HepG2 (cell line): ENCODE measurements at regions not wholly inside any gene's neighbourhood (a gene's known extent, or its start where the extent isn't known, plus 50 kb on each side); places are given as distances from the start of the nearest gene placed in this dataset.

Experiments
- ATAC-seq: fragments of 200-7000 bp; cut with Tn5 transposase; 3 replicates; pipeline ENCODE4 v1.9.1; 2020; ENCODE audit warnings: mild to moderate bottlenecking, moderate library complexity
- BruUV-seq: library from RNA; stranded (reverse); fragments of 400-500 nt; replicated peaks from 2 replicates; lab custom pipeline; 2021; lab: Mats Ljungman, UMichigan
- CTCF ChIA-PET: fragments of 300-600 bp; formaldehyde crosslinking; extraction: SDS; loops from one replicate; lab custom pipeline; 2021; ENCODE audit warnings: low total read pairs, inconsistent platforms, low intra/inter-chr PET ratio; lab: Yijun Ruan, JAX
- POLR2A ChIA-PET: fragments of 350-600 bp; sonication (Branson Sonifier 250); formaldehyde crosslinking; loops from one replicate; lab custom pipeline; 2020; ENCODE audit warnings: antibody characterized with exemption, inconsistent platforms; lab: Yijun Ruan, JAX
- DNase-seq: peaks from one replicate; pipeline ENCODE4 v3.0.0-alpha.2; 2015; ENCODE audit warnings: low spot score
- FAIRE-seq: peaks from 3 replicates; lab custom pipeline; 2011; peaks lifted over from hg19 to GRCh38; lab: Jason Lieb, UNC
- H2AFZ ChIP-seq: one replicate; pipeline ENCODE4 v1.6.1; 2011; ENCODE audit warnings: low read length, inconsistent platforms
- H3K27ac ChIP-seq: fragments of 300-600 bp; 3 replicates; pipeline ENCODE4 v1.8.0; 2011; ENCODE audit warnings: mixed run types, mild to moderate bottlenecking, mixed read lengths, low read length, inconsistent platforms; ENCODE audit not compliant: insufficient read depth; ENCODE audit errors: extremely low read length
- H3K27me3 ChIP-seq, 2 experiments: fragments of 200-600 bp in 1 of 2; 2 replicates in 1 of 2; 3 replicates in 1 of 2; pipeline versions ENCODE4 v1.6.0 to v1.8.0; 2011; ENCODE audit warnings: low read length in 2 of 2, mild to moderate bottlenecking in 2 of 2, moderate library complexity in 2 of 2, inconsistent platforms in 1 of 2; ENCODE audit not compliant: insufficient read depth in 2 of 2, control insufficient read depth in 1 of 2
- H3K36me3 ChIP-seq, 2 experiments: fragments of 200-600 bp in 1 of 2; replicated peaks in 1 of 2; 2 replicates in 1 of 2; 3 replicates in 1 of 2; pipeline versions ENCODE4 v1.5.1 to v1.8.0; 2011; ENCODE audit warnings: low read length in 2 of 2, inconsistent platforms in 1 of 2; ENCODE audit not compliant: insufficient read depth in 2 of 2, control insufficient read depth in 1 of 2
- H3K4me1 ChIP-seq: 2 replicates; pipeline ENCODE4 v1.5.1; 2012; ENCODE audit warnings: low read length, inconsistent platforms; ENCODE audit not compliant: insufficient read depth
- H3K4me2 ChIP-seq: 2 replicates; pipeline ENCODE4 v1.6.0; 2011; ENCODE audit warnings: low read depth, low read length, inconsistent platforms
- H3K4me3 ChIP-seq, 3 experiments: fragments of 200-600 bp in 1 of 3; sonication (generic), shearing (Covaris generic) in 1 of 3; replicated peaks in 1 of 3; 2 replicates each; pipeline ENCODE4 v1.5.1; 2011 to 2016; ENCODE audit warnings: low read length in 3 of 3, inconsistent platforms in 2 of 3, low read depth in 2 of 3, mild to moderate bottlenecking in 2 of 3, control low read depth in 1 of 3, mixed read lengths in 1 of 3; ENCODE audit not compliant: insufficient read depth in 1 of 3
- H3K79me2 ChIP-seq: one replicate; pipeline ENCODE4 v1.6.1; 2011; ENCODE audit warnings: low read length, inconsistent platforms; ENCODE audit not compliant: insufficient read depth
- H3K9ac ChIP-seq: 2 replicates; pipeline ENCODE4 v1.6.0; 2011; ENCODE audit warnings: mild to moderate bottlenecking, low read depth, low read length, inconsistent platforms; ENCODE audit not compliant: insufficient read depth
- H3K9me3 ChIP-seq: 2 replicates; pipeline ENCODE4 v1.5.1; 2012; ENCODE audit warnings: mild to moderate bottlenecking, low read length
- H4K20me1 ChIP-seq: 2 replicates; pipeline ENCODE4 v1.6.0; 2011; ENCODE audit warnings: inconsistent platforms, mild to moderate bottlenecking, low read length, moderate library complexity; ENCODE audit not compliant: insufficient read depth
- CCDC6 ChIP-seq: sonication (generic); formaldehyde crosslinking; IDR thresholded peaks from 2 replicates; pipeline ENCODE4 v1.8.1; 2022; ENCODE audit warnings: mild to moderate bottlenecking, missing genetic modification reagents, moderate library complexity
- CENPT ChIP-seq: sonication (generic); formaldehyde crosslinking; IDR thresholded peaks from 2 replicates; pipeline ENCODE4 v1.8.0; 2022; ENCODE audit warnings: low read depth, mild to moderate bottlenecking, moderate library complexity, missing genetic modification reagents
- HMG20B ChIP-seq: conservative IDR thresholded peaks from 2 replicates; pipeline ENCODE4 v1.6.1; 2016; ENCODE audit warnings: missing genetic modification reagents, missing compliant biosample characterization
- SALL2 ChIP-seq: sonication (generic); formaldehyde crosslinking; IDR thresholded peaks from 2 replicates; pipeline ENCODE4 v1.8.1; 2023; ENCODE audit warnings: mild to moderate bottlenecking, missing genetic modification reagents, inconsistent platforms
- SSRP1 ChIP-seq: IDR thresholded peaks from 2 replicates; pipeline ENCODE4 v1.6.1; 2016; ENCODE audit warnings: control low read depth
- U2AF1 ChIP-seq: fragments of 200-400 bp; formaldehyde crosslinking; optimal IDR thresholded peaks from 2 replicates; pipeline ENCODE3; 2017; ENCODE audit warnings: mild to moderate bottlenecking, low read depth, low read length
- ZNF768 ChIP-seq: sonication (generic); formaldehyde crosslinking; IDR thresholded peaks from 2 replicates; pipeline ENCODE4 v1.4.0; 2020; ENCODE audit warnings: missing genetic modification reagents
- WGBS: methylation state at CpG from one replicate; pipeline ENCODE4 v1.1.6; 2017; ENCODE audit warnings: low lambda C conversion rate; 5-methylcytosine and 5-hydroxymethylcytosine counted together
- in situ Hi-C: cut with HindIII; loops from 2 replicates; pipeline ENCODE4 v1.10.0; 2017; ENCODE audit warnings: low pct_unique_long_range_greater_than_20kb; ENCODE audit not compliant: extremely low pct_ligation_motif_present
- intact Hi-C: fragments of 100-400 bp; cut with micrococcal nuclease; formaldehyde crosslinking; loops from one replicate; pipeline ENCODE4 v1.10.0; 2022; ENCODE audit not compliant: unreplicated experiment
- TF ChIP-seq, protein P1 (sequence below): sonication (generic); formaldehyde crosslinking; IDR thresholded peaks from 2 replicates; pipeline ENCODE4 v1.4.0; 2020; ENCODE audit warnings: mild to moderate bottlenecking, missing genetic modification reagents, borderline replicate concordance
- TF ChIP-seq, protein P2 (sequence below), 2 experiments: sonication (generic) in 1 of 2; formaldehyde crosslinking in 1 of 2; IDR thresholded peaks; 2 replicates each; pipeline versions ENCODE4 v1.4.0 to v1.6.1; 2018 to 2020; ENCODE audit warnings: missing genetic modification reagents in 2 of 2, borderline replicate concordance in 1 of 2, low read depth in 1 of 2, mild to moderate bottlenecking in 1 of 2, missing biosample characterization in 1 of 2
- TF ChIP-seq, protein P3 (sequence below): sonication (generic); formaldehyde crosslinking; IDR thresholded peaks from 2 replicates; pipeline ENCODE4 v1.5.1; 2020; ENCODE audit warnings: missing genetic modification reagents, mild to moderate bottlenecking, borderline replicate concordance

DNA sequence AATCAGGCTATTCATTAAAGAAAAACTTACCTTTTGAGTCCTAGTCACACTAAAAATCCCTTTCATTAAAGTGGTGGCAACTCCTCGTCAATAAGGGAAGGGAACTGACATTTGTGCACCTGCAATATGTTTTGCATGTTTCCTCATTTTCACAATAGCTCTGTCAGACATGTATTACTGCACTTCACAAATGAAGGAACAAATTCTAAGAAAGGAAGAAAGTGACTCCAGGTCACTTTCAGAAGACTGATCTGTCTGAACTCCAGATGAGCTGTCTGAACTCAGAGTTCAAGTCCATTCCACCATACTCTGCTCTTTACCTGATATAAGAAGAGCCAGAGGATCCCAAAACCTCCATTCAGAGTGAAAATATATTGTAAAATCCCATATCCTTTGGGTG lies 50.3 kb upstream of the GSAP start:
- CTCF ChIA-PET = no interaction called here
- H3K4me3 ChIP-seq = no peak overlapping the region
- POLR2A ChIA-PET = no interaction called here
- in situ Hi-C loops = no loop called here
- DNase-seq (no peak), FAIRE-seq (no peak)
- WGBS = 95% methylated on average over 1 of the region's 1 CpG
- BruUV-seq = no TSS peak
- no peaks in the 10 kb centered on the region for H3K36me3 ChIP-seq
- H3K27me3 ChIP-seq = no peaks in the 10 kb centered on the region
- H3K4me1 ChIP-seq = peaks cover 20% of the 10 kb centered on the region
- H3K9me3 ChIP-seq = no peaks in the 10 kb centered on the region
- TF ChIP-seq CCDC6 (CRISPR knock-in tag) = no peak
- no peak for TF ChIP-seq CENPT (CRISPR knock-in tag)
- TF ChIP-seq, protein P1, sequence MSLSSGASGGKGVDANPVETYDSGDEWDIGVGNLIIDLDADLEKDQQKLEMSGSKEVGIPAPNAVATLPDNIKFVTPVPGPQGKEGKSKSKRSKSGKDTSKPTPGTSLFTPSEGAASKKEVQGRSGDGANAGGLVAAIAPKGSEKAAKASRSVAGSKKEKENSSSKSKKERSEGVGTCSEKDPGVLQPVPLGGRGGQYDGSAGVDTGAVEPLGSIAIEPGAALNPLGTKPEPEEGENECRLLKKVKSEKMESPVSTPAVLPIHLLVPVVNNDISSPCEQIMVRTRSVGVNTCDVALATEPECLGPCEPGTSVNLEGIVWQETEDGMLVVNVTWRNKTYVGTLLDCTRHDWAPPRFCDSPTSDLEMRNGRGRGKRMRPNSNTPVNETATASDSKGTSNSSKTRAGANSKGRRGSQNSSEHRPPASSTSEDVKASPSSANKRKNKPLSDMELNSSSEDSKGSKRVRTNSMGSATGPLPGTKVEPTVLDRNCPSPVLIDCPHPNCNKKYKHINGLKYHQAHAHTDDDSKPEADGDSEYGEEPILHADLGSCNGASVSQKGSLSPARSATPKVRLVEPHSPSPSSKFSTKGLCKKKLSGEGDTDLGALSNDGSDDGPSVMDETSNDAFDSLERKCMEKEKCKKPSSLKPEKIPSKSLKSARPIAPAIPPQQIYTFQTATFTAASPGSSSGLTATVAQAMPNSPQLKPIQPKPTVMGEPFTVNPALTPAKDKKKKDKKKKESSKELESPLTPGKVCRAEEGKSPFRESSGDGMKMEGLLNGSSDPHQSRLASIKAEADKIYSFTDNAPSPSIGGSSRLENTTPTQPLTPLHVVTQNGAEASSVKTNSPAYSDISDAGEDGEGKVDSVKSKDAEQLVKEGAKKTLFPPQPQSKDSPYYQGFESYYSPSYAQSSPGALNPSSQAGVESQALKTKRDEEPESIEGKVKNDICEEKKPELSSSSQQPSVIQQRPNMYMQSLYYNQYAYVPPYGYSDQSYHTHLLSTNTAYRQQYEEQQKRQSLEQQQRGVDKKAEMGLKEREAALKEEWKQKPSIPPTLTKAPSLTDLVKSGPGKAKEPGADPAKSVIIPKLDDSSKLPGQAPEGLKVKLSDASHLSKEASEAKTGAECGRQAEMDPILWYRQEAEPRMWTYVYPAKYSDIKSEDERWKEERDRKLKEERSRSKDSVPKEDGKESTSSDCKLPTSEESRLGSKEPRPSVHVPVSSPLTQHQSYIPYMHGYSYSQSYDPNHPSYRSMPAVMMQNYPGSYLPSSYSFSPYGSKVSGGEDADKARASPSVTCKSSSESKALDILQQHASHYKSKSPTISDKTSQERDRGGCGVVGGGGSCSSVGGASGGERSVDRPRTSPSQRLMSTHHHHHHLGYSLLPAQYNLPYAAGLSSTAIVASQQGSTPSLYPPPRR (CRISPR knock-in tag) = no peak
- no peak for TF ChIP-seq HMG20B
- TF ChIP-seq, protein P2, sequence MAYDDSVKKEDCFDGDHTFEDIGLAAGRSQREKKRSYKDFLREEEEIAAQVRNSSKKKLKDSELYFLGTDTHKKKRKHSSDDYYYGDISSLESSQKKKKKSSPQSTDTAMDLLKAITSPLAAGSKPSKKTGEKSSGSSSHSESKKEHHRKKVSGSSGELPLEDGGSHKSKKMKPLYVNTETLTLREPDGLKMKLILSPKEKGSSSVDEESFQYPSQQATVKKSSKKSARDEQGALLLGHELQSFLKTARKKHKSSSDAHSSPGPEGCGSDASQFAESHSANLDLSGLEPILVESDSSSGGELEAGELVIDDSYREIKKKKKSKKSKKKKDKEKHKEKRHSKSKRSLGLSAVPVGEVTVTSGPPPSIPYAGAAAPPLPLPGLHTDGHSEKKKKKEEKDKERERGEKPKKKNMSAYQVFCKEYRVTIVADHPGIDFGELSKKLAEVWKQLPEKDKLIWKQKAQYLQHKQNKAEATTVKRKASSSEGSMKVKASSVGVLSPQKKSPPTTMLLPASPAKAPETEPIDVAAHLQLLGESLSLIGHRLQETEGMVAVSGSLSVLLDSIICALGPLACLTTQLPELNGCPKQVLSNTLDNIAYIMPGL (CRISPR knock-in tag; IDR thresholded peaks at IDR 0.05; ENCODE audit: borderline replicate concordance in 1 of 2, low read depth in 1 of 2) = no peak
- TF ChIP-seq ZNF768 = no peak
- TF ChIP-seq, protein P3, sequence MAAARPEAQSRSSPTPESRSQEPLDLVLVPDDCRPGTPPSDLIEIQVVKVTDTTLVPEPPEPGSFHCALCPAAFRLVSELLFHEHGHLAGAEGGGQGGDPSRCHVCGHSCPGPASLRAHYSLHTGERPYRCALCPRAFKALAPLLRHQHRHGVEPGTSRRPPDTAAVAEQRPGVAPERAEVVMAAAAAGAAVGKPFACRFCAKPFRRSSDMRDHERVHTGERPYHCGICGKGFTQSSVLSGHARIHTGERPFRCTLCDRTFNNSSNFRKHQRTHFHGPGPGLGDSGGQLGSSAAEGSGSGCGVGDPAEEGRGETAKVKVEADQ (CRISPR knock-in tag) = no peak
- TF ChIP-seq U2AF1 = no peak
- no peak for TF ChIP-seq SALL2 (CRISPR knock-in tag)
- no peak for TF ChIP-seq SSRP1 (CRISPR knock-in tag)
- TF ChIP-seq, all 625 proteins: peak for 0
- Histone ChIP-seq H2AFZ (no peak overlapping the region), H3K9ac (no peak overlapping the region), H4K20me1 (no peaks in the 10 kb centered on the region), H3K79me2 (no peaks in the 10 kb centered on the region), H3K27ac (no peak overlapping the region), H3K4me2 (no peak overlapping the region)
- ATAC-seq = no peak
- intact Hi-C loops = no loop called here
